ENCODE measurements at regions not wholly inside any gene's neighbourhood (a gene's known extent, or its start where the extent isn't known, plus 50 kb on each side); places are given as distances from the start of the nearest gene placed in this dataset.
"Not testable (repeated sequence)": the region's sequence is repeated elsewhere in the genome, so short reads cannot be mapped to it uniquely, and the experiment has no call there.

- no peak for DNase-seq (ENCODE audit: low read depth)
Observed at GRCh38 chr5:114054594-114054993, 307.3 kb upstream of the KCNN2 start.

GRCh38 chr5:114055318-114056184 is 306.3 kb upstream of the KCNN2 start:
- DNase-seq (ENCODE audit: low read depth), result no peak

GRCh38 chr5:114056185-114056538 is 305.7 kb upstream of the KCNN2 start:
- DNase-seq (ENCODE audit: low read depth), result no peak

GRCh38 chr5:114060866-114061265 is 301.0 kb upstream of the KCNN2 start:
- no peak for DNase-seq (ENCODE audit: low read depth)

- DNase-seq (ENCODE audit: low read depth), result no peak
Observed at GRCh38 chr5:114062932-114063867, 298.7 kb upstream of the KCNN2 start.

- no peak for DNase-seq (ENCODE audit: low read depth)
Observed at GRCh38 chr5:114065912-114066311, 296.0 kb upstream of the KCNN2 start.

GRCh38 chr5:114070093-114070722 is 291.7 kb upstream of the KCNN2 start:
- DNase-seq (ENCODE audit: low read depth), result no peak

GRCh38 chr5:114089259-114089658 is 272.6 kb upstream of the KCNN2 start:
- no peak for DNase-seq (ENCODE audit: low read depth)

- no peak for DNase-seq (ENCODE audit: low read depth)
Observed at GRCh38 chr5:114097570-114097969, 264.3 kb upstream of the KCNN2 start.

GRCh38 chr5:114099161-114099560 is 262.7 kb upstream of the KCNN2 start:
- no peak for DNase-seq (ENCODE audit: low read depth)

GRCh38 chr5:114101153-114101552 is 260.7 kb upstream of the KCNN2 start:
- DNase-seq (ENCODE audit: low read depth), result no peak

- DNase-seq (ENCODE audit: low read depth), result no peak
Observed at GRCh38 chr5:114113604-114114003, 248.3 kb upstream of the KCNN2 start.

GRCh38 chr5:114116981-114117380 is 244.9 kb upstream of the KCNN2 start:
- no peak for DNase-seq (ENCODE audit: low read depth)

GRCh38 chr5:114118511-114118910 is 243.4 kb upstream of the KCNN2 start:
- DNase-seq (ENCODE audit: low read depth), result no peak

GRCh38 chr5:114120166-114120565 is 241.7 kb upstream of the KCNN2 start:
- no peak for DNase-seq (ENCODE audit: low read depth)

- DNase-seq (ENCODE audit: low read depth), result no peak
Observed at GRCh38 chr5:114122852-114123251, 239.0 kb upstream of the KCNN2 start.

GRCh38 chr5:114123654-114124053 is 238.2 kb upstream of the KCNN2 start:
- no peak for DNase-seq (ENCODE audit: low read depth)

GRCh38 chr5:114146398-114146797 is 215.5 kb upstream of the KCNN2 start:
- DNase-seq (ENCODE audit: low read depth), result no peak

GRCh38 chr5:114148253-114148652 is 213.6 kb upstream of the KCNN2 start:
- no peak for DNase-seq (ENCODE audit: low read depth)

GRCh38 chr5:114148728-114149127 is 213.1 kb upstream of the KCNN2 start:
- not testable (repeated sequence) for DNase-seq (ENCODE audit: low read depth)

GRCh38 chr5:114152656-114153360 is 209.1 kb upstream of the KCNN2 start:
- no peak for DNase-seq (ENCODE audit: low read depth)

GRCh38 chr5:114153392-114153791 is 208.5 kb upstream of the KCNN2 start:
- no peak for DNase-seq (ENCODE audit: low read depth)

All from activated T-cell treated with anti-CD3 and anti-CD28 coated beads for 48 hours (primary cell).